SK-N-SH treated with all-trans-retinoic acid at 6 μM for 48 hours (cell line): ENCODE measurements at regions not wholly inside any gene's neighbourhood (a gene's known extent, or its start where the extent isn't known, plus 50 kb on each side); places are given as distances from the start of the nearest gene placed in this dataset.

Experiments
- ARNTL ChIP-seq: fragments of 450-650 bp; formaldehyde crosslinking; IDR thresholded peaks from 2 replicates; pipeline ENCODE4 v1.5.0; 2020; ENCODE audit warnings: low read depth, mild to moderate bottlenecking, moderate library complexity, borderline replicate concordance
- BACH2 ChIP-seq: fragments of 250-450 bp; sonication (Bioruptor Pico); IDR thresholded peaks from 2 replicates; pipeline ENCODE4 v1.9.0; 2021; ENCODE audit warnings: mild to moderate bottlenecking, borderline replicate concordance
- CREB5 ChIP-seq: fragments of 250-450 bp; sonication (Bioruptor Pico); IDR thresholded peaks from 2 replicates; pipeline ENCODE4 v1.5.1; 2020; ENCODE audit warnings: low read depth, mild to moderate bottlenecking, moderate library complexity
- GLIS3 ChIP-seq: fragments of 250-450 bp; sonication (Bioruptor Pico); IDR thresholded peaks from 2 replicates; pipeline ENCODE4 v1.5.0; 2020; ENCODE audit warnings: mild to moderate bottlenecking, moderate library complexity
- ISL1 ChIP-seq: fragments of 250-450 bp; sonication (Bioruptor Pico); IDR thresholded peaks from 2 replicates; pipeline ENCODE4 v2.1.2; 2022; ENCODE audit warnings: mild to moderate bottlenecking, moderate library complexity
- OSR1 ChIP-seq: fragments of 250-450 bp; sonication (Bioruptor Pico); IDR thresholded peaks from 2 replicates; pipeline ENCODE4 v1.8.0; 2022; ENCODE audit warnings: moderate library complexity, mild to moderate bottlenecking, inconsistent platforms
- PPARA ChIP-seq: fragments of 250-450 bp; sonication (Bioruptor Pico); IDR thresholded peaks from 2 replicates; pipeline ENCODE4 v1.5.0; 2020; ENCODE audit warnings: mild to moderate bottlenecking, borderline replicate concordance
- RARB ChIP-seq: fragments of 250-450 bp; sonication (Bioruptor Pico); IDR thresholded peaks from 2 replicates; pipeline ENCODE4 v1.8.0; 2021; ENCODE audit warnings: mild to moderate bottlenecking, moderate library complexity
- SNAI2 ChIP-seq: fragments of 250-450 bp; sonication (Bioruptor Pico); IDR thresholded peaks from 2 replicates; pipeline ENCODE4 v1.5.0; 2020; ENCODE audit warnings: mild to moderate bottlenecking, moderate library complexity
- ZFP30 ChIP-seq: fragments of 450-650 bp; formaldehyde crosslinking; IDR thresholded peaks from 2 replicates; pipeline ENCODE4 v1.5.0; 2022; ENCODE audit warnings: mild to moderate bottlenecking, moderate library complexity
- ZNF565 ChIP-seq: fragments of 450-650 bp; formaldehyde crosslinking; conservative IDR thresholded peaks from 2 replicates; pipeline ENCODE4 v1.5.0; 2020; ENCODE audit warnings: low read depth, mild to moderate bottlenecking, moderate library complexity
- ZNF8 ChIP-seq: fragments of 450-650 bp; formaldehyde crosslinking; IDR thresholded peaks from 2 replicates; pipeline ENCODE4 v1.5.0; 2020; ENCODE audit warnings: mild to moderate bottlenecking, moderate library complexity
- TF ChIP-seq, protein P1 (sequence below): fragments of 250-450 bp; sonication (Bioruptor Pico); IDR thresholded peaks from 2 replicates; pipeline ENCODE4 v1.8.0; 2020; ENCODE audit warnings: mild to moderate bottlenecking, moderate library complexity, borderline replicate concordance
- TF ChIP-seq, protein P2 (sequence below): fragments of 250-450 bp; sonication (Bioruptor Pico); IDR thresholded peaks from 2 replicates; pipeline ENCODE4 v1.5.1; 2021; ENCODE audit warnings: mild to moderate bottlenecking, moderate library complexity

GRCh38 chr9:91474656-91475055 is 51.0 kb upstream of the NFIL3 start:
- no peak for TF ChIP-seq PPARA (CRISPR knock-in tag)
- no peak for TF ChIP-seq GLIS3 (CRISPR knock-in tag)
- no peak for TF ChIP-seq SNAI2 (CRISPR knock-in tag)
- TF ChIP-seq BACH2 (CRISPR knock-in tag): no peak
- no peak for TF ChIP-seq RARB
- TF ChIP-seq ZNF565 (CRISPR knock-in tag): no peak
- TF ChIP-seq, protein P1, sequence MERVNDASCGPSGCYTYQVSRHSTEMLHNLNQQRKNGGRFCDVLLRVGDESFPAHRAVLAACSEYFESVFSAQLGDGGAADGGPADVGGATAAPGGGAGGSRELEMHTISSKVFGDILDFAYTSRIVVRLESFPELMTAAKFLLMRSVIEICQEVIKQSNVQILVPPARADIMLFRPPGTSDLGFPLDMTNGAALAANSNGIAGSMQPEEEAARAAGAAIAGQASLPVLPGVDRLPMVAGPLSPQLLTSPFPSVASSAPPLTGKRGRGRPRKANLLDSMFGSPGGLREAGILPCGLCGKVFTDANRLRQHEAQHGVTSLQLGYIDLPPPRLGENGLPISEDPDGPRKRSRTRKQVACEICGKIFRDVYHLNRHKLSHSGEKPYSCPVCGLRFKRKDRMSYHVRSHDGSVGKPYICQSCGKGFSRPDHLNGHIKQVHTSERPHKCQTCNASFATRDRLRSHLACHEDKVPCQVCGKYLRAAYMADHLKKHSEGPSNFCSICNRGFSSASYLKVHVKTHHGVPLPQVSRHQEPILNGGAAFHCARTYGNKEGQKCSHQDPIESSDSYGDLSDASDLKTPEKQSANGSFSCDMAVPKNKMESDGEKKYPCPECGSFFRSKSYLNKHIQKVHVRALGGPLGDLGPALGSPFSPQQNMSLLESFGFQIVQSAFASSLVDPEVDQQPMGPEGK (CRISPR knock-in tag): no peak
- TF ChIP-seq ZFP30: no peak
- no peak for TF ChIP-seq ISL1 (CRISPR knock-in tag)
- TF ChIP-seq ARNTL: no peak
- TF ChIP-seq CREB5: no peak
- no peak for TF ChIP-seq ZNF8 (CRISPR knock-in tag)
- TF ChIP-seq, protein P2, sequence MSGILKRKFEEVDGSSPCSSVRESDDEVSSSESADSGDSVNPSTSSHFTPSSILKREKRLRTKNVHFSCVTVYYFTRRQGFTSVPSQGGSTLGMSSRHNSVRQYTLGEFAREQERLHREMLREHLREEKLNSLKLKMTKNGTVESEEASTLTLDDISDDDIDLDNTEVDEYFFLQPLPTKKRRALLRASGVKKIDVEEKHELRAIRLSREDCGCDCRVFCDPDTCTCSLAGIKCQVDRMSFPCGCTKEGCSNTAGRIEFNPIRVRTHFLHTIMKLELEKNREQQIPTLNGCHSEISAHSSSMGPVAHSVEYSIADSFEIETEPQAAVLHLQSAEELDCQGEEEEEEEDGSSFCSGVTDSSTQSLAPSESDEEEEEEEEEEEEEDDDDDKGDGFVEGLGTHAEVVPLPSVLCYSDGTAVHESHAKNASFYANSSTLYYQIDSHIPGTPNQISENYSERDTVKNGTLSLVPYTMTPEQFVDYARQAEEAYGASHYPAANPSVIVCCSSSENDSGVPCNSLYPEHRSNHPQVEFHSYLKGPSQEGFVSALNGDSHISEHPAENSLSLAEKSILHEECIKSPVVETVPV: no peak
- no peak for TF ChIP-seq OSR1 (CRISPR knock-in tag)
